CD4-positive, alpha-beta T cell treated with Interleukin-17A for 4 hours (primary cell): ENCODE measurements at regions not wholly inside any gene's neighbourhood (a gene's known extent, or its start where the extent isn't known, plus 50 kb on each side); places are given as distances from the start of the nearest gene placed in this dataset.
"Not testable (repeated sequence)": the region's sequence is repeated elsewhere in the genome, so short reads cannot be mapped to it uniquely, and the experiment has no call there.

Experiments
- DNase-seq: peaks from one replicate; pipeline ENCODE4 v3.0.0-alpha.2; 2020; ENCODE audit warnings: mixed read lengths

GRCh38 chr7:32221736-32222135, 151.5 kb upstream of the PDE1C start:
- DNase-seq, result no peak

DNA sequence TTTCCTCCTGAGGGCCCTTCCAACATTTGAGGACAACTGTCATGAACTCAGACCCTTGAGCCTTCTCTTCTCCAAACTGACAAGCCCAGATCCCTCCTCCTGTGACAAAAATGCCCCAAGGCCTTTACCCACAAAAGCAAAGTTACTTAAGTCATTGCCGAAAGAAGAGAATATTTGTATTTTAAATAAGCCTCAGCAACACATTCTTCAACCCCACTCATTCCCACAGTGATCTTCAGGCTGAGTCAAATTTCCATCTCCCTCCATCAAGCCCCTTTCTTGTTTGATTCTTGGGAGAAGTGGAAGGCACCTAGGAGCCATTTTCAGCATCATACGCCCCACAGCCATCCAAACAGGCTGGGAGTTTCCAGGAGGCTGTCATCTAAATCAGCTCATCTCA, 150.8 kb upstream of the PDE1C start:
- DNase-seq, result no peak

- DNase-seq, result not testable (repeated sequence)
These were observed 149.6 kb upstream of the PDE1C start for GRCh38 chr7:32219831-32220230.

DNA sequence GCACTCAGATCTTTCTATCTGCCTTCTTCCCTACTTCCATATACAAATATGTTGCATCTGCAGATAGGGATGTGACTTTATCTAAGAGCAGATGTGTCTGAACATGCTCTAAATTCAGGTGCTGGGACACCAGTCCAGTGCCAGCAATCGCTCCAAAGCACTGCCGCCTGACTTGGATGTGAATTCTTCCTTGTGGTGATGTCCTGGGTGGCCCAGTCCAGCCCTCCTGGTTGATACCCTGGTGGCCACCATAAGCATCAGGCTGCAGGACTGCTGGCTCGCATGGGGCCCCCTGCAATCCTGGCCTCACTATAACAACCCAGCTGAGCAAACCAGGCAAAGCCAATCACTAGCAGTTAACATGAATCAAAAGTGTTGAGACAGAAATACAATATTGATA, 149.2 kb upstream of the PDE1C start:
- DNase-seq, result no peak

DNA sequence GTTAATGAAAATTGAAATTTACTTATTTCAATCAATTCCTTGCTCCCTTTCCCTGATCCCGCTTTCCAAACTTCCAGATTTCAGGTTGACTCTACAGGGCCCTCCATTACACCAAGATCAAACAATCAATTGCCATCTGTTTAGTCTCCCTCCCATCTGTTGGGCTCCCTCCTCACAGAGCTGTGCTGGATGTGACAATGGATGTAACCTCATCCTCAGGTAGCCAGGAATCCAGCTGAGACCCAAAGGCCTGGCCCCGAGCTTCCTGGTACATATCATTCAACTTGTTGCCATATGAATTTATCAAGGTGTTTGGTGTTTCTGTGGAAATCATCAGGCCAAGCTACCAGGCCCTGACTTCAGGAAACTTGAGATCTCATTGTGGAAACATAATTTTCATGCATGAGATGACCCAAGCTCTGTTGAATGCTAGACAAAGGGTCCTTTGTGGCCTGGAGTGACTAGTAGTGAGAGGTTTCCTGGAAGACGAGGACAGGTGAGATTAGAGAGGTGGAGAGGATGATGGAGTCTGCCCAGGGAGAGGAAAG, 148.6 kb upstream of the PDE1C start:
- DNase-seq, result no peak

- DNase-seq, result no peak
These were observed 147.9 kb upstream of the PDE1C start for GRCh38 chr7:32218154-32218467.

DNA sequence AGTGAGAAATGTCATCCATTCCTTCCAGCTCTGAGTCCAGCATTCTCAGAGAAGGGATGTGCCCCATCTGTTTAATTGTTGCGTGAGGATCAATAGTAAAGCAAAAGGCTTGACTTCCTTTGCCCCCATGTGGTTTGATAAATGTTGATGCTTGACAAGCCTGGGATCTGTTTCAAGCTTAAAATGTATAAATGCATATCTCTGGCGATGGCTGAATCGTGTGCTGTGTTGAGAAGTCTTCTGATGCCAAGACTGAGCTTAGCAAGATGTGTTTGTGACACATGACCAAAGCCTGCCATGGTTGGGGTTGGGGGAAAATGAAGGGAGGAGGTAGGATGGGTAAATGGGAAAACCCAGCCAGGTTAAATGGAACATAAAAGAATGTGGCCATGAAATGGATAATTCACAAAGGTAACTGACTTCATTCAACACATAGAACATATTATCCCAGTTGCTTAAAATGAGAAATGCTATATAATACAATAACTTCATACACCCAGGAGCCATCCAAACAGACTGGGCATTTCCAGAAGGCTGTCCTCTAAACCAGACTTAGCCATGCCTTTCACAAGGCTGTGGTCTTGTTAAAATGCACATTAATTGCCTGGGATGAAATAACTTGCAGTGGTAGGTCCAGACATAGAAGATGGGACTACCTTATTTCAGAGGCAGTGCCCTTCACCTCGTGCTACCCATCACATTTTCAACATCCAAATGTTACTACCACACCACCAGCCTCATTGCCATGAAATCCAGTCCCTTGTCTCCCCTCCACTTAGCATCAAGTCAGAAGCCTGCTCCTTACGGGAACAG, 147.3 kb upstream of the PDE1C start:
- no peak for DNase-seq

DNA sequence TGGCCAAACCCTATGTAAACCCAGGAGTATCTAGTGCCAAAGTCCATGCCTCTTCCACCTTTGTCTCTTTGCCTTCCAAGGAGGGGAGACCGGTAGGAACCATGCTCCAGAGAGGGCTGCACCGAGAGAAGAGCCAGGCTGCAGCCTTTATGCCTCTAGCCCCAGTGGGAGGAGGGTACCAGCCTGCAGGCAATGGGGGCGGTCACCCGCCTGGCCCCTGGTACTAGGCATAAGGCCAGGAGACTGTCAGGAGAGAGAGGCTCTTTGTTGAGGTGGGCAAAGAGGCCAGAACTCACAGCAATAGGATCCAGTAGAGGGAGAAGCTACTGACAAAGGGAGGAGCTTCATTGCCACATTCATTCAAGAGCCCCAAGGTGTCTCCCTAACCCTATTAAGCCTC, 146.6 kb upstream of the PDE1C start:
- no peak for DNase-seq

DNA sequence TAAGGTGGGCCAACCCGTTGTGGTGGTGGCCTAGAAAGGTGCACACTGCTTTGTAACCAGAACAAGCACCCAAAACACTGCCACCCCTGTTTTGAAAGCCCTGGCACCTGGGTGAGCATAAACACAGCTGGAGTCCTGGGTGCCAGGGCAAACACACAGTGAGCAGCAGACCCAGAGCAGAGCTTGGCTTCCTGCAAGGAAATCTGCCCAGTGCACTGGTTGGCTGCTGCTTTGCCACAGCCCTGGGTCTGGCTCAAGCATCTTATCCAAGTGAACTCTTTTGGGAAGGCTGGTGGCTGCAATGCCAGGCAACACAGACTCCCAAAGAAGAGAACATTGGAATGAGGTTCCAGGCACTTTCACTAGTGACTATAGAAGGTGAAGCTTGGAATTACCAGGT, 145.5 kb upstream of the PDE1C start:
- no peak for DNase-seq

- no peak for DNase-seq
These were observed 144.7 kb upstream of the PDE1C start for GRCh38 chr7:32214913-32215312.

DNA sequence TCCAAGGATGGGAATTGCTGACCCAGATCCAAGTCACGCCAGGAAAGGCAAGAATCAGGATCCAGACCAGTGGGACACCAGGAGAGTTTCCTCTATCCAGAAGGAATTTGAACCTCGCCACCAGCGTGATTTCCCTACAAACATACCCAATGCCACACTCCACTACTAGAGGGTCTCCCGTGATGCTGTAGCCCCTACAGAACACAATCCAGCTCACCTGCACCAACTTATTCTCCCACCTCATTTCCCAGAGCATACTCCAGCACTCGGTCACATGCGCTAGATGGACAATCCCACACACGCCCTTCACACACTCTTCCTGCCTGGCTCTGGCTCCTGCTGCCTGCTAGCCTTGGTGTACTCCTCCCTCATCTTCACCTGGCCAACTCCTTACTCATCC, 142.1 kb upstream of the PDE1C start:
- no peak for DNase-seq

DNA sequence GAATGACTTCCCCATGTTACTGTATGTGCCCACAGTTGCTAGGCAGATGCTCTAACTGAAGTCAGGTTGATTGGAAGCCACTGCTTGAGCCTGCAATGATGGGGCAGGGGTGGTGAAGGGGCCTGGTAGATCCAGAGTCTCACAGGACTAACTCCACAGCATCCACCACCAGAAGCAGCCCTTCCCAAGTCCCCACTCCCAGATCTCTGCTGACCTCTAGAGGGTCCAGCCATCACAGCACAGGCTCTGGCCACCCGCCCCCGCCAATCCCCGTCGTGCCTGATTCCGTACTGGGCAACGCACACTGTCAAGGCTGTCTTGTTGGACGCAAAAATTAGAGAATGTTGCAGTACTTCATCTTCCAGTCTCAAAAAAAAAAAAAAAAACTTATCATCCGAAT, 136.8 kb upstream of the PDE1C start:
- no peak for DNase-seq

GRCh38 chr7:32206488-32206887, 136.3 kb upstream of the PDE1C start:
- DNase-seq, result no peak

- not testable (repeated sequence) for DNase-seq
These were observed 135.2 kb upstream of the PDE1C start for GRCh38 chr7:32205298-32205824.

GRCh38 chr7:32204361-32205018, 134.3 kb upstream of the PDE1C start:
- no peak for DNase-seq

DNA sequence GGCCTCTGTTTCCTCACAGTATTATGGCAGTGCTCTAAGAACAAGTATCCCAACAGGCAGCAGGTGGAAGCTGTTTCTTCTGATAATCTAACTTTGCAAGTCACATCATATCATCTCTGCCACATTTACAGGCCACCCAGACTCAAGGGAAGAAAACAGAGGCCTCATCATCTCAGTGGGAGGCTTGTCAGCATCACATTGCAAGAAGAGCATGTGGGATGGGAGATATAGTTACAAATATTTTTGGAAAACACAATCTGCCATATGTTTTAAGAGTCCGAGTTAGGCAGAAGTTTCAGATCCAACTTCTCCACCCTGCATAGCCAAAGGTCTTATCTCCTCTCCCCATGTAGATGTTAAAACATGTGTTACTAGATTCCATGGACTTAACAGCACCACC, 130.4 kb upstream of the PDE1C start:
- no peak for DNase-seq

GRCh38 chr7:32194537-32194936, 124.3 kb upstream of the PDE1C start:
- DNase-seq, result no peak

GRCh38 chr7:32191305-32191704, 121.1 kb upstream of the PDE1C start:
- DNase-seq, result no peak

GRCh38 chr7:32179567-32179966, 109.4 kb upstream of the PDE1C start:
- DNase-seq, result no peak

DNA sequence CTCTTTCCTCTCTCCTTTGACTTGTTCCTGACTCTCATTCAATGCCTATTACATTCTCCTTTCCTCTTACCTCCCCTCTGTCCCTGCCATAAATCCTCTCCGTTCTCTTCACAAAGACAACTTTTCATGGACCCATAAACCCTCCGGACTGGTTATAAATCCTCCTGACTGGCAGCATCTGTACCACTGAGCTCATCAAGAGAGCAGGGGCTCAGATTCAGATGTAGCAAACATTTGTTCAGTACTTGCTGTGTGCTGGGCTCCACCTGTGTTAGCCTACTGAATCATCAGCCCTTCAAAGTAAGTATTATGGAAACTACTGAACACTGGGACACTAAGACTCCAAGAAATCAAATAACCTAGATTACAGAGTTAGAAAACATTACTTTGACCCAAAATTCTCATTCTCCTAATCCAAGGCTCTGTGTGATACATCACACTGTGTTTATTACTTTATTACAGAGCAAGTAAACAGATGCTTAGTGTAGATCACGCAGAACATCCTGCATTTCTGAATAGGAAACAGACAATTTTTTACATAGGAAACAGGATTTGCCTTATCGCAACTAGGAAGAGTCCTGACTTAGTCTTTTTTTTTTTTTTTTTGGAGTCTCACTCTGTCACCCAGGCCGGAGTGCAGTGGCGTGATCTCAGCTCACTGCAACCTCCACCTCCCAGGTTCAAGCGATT, 108.6 kb upstream of the PDE1C start:
- no peak for DNase-seq

DNA sequence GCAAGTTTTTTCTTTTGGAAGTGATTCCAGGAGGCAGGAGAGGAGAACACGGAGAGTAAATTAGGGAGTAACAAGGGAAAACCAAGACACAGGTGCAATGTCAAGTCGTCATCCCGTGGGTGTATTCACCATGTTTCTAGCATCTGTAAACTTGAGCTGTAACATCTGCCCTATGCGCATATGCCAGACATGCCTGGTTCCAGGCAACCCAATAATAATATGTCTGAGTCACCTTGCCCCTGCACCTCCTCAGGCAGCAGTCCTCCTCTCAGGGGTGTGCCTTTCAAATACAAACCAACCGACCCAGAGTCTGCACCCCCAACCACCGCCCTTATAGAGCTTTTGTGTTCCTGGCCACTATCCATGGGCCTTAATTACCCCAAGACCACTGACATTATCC, 107.0 kb upstream of the PDE1C start:
- no peak for DNase-seq

DNA sequence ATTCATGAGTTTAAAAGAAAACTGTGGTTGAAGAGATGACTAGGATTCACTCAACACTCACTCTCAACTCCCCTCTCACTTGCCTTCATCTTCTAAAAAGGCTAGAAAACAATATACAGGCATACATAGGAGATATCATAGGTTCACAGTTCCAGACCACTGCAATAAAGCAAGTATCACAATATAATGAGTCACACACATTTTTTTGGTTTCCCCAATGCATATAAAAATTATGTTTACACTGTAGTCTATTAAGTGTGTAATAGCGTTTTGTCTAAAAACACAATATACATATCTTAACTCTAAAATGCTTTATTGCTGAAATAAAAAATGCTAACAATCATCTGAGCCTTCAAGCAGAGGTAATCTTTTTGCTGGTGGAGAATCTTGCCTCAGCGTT, 104.9 kb upstream of the PDE1C start:
- no peak for DNase-seq

DNA sequence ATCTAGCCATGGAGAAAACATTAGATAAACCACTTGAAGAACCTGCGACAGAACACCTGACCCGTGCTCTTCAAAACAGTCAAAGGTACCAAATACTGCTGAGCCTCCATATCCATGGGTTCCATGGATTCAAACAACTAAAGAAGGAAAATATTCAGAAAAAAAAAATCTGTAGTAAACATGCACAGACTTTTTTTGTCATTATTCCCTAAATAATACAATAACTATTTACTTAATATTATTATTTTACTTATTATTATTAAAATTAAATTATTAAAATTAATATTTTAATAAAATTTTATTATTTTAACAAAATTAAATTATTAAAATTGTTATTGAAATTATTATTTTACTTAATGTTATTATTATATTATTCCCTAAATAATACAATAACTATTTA, 101.0 kb upstream of the PDE1C start:
- DNase-seq, result no peak

DNA sequence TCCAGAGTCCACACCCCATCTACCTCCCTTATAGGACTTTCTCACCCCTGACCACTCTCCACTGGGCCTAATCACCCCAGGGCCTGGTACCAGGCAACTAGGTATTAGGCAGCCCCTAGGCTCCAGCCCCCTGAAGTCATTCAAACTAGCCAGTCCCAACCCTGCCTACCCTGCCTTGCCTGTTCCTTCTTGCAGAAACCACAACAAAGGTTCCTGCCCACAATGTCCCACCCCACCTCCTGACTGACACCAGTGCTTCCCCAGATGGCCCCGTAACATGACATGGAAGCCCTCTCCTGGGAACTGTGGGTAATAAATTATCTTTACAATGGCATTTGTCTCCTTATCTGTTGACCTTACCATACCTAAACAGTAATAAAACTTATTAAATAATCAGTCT, 100.6 kb upstream of the PDE1C start:
- DNase-seq, result no peak
